NCI-H2107 treated with DMSO at 0.1 percent for 48 hours (cell line): ENCODE measurements at regions not wholly inside any gene's neighbourhood (a gene's known extent, or its start where the extent isn't known, plus 50 kb on each side); places are given as distances from the start of the nearest gene placed in this dataset.
A peak's percentile ranks its signal among the peaks of the same experiment; 100 is the strongest.
"Not testable (repeated sequence)": the region's sequence is repeated elsewhere in the genome, so short reads cannot be mapped to it uniquely, and the experiment has no call there.

ENCODE experiments used
- DNase-seq: peaks from one replicate; lab custom pipeline; 2025; ENCODE audit not compliant: unreplicated experiment; lab: John Stamatoyannopoulos, UW

DNA sequence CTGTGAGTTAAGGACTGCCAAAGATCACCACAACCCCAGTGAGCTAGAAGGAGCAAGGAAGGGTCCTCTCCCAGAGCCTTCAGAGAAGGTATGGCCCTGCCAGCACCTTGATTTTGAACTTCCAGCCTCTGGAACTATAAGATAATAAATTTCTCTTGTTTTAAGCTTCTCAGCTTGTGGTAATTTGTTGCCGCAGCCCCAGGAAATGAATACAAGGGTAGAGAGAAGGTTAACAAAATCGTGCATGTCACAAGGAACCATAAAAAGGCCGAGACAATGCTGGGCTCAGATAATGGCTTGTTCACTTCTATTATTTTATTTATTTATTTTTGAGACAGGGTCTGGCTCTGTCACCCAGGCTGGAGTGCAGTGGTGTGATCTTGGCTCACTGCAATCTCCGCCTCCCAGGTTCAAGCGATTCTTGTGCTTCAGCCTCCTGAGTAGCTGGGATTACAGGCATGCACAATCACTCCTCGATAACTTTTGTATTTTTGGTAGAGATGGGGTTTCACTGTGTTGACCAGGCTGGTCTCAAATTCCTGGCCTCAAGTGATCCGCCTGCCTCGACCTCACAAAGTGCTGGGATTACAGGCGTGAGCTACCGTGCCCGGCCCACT is 71.5 kb downstream of the WSB1 start:
- DNase-seq: not testable (repeated sequence)

DNA sequence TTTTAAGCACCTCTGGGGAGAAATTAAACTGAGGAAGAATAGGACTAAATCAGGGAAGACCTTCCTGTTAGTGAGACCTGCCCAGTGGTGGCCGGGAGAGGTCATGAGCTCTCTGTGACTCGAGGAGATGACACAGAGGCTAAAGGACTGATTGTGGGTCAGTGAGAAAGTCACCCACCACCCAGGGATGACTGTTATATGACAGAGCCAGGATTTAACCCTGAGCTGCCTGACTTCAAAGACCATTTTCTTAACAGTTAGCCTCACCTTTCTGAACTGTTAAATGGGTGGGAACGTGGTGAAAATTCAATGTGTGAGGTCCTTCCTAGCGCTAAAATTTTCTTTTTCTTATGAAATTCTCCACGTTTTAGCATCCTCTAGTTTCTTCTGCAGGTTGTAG is 72.5 kb downstream of the WSB1 start:
- no peak for DNase-seq

DNA sequence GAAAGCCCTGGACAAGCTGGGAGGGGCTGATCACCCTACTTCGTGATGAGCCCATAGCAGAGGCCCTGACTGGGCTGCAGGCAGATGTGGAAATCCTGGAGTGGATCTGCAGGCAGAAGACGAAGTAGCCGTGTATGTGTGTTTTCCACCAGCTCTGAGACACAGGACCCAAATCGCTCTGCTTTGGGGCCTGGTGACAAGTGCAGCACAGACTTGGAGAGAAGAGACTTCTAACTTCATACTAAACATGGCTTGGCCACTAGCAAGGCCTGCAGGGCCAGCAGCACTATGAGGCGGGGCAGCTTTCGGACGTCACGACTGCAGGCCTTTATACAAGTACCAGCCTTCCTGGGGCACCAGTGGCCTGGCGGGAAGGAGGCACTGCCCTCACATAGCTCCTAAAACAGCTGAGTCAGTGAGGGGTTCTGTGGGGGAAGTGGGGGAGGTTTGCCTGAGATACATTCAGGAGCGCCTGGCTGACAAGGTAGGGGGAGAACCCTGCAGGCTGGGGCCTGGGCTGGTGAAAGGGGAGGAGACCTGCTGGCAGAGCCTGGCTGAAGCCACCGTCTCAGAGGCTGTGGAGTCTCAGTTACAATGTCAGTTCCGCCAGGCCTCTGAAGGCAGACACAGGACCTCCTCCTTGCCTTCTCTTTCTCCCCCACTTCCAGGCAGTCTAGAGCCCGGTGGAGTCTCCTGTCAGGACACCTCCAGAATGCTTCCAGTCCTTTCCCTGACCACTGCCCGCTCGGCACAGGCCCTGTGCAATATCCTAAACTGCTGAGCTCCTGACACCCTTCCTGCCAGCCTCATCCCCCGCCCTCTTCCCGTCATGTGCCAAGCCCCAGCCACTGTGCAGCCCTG is 73.4 kb downstream of the WSB1 start:
- DNase-seq: no peak

- DNase-seq: no peak
These were observed 74.4 kb downstream of the WSB1 start for GRCh38 chr17:27368151-27368795.

GRCh38 chr17:27368980-27369379 is 75.1 kb downstream of the WSB1 start:
- DNase-seq: no peak

DNA sequence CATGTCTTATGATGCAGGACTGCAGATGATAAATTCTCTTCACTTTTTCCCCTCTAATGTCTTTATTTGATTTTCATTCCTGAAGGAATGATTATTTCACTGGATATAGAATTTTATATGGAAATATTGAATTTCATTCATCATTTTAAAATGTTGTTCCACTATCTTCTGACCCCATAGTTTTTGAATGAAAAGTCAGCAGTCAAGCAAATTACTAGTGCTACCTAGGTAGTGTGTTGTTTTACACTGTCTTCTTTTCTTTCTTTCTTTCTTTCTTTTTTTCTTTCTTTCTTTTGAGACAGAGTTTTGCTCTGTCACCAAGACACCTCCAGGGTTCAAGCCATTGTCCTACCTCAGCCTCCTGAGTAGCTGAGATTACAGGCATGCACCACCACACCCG is 76.9 kb downstream of the WSB1 start:
- DNase-seq: no peak

- not testable (repeated sequence) for DNase-seq
These were observed 79.8 kb downstream of the WSB1 start for GRCh38 chr17:27373695-27374094.

- DNase-seq: no peak
These were observed 79.4 kb upstream of the KSR1 start for GRCh38 chr17:27376637-27377547.

DNA sequence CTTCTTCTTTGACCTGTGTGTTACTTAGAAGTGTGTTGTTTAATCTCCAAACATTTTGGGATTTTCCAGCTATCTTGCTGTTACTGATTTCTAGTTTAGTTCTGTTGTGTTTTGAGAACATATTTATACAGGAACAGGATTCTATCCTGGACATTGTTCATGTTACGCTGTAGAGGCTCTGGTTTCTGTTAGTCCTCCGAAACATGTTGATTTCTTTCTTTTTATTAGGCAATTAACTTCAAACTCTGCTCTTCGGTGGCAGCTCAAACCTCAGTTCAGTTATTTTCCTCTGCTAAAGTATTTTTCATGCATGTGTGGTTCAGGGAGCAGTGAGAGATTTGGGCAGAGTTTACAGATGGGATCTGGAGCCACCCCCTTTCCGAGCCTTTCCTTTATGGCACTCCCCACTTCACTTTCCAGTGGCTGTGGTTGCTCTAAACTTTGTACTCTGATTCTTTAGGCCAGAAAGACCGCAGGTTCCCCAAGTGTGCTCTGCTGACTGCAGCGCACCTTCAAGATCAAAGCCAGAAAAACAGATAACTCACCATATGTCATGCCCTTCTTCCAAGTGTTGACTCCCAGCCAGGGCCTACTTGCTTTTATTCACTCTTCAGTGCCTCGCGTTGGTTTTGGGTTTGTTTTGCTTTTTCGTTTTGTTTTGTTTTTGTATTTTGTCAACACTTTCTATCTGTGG is 77.6 kb upstream of the KSR1 start:
- no peak for DNase-seq

GRCh38 chr17:27379888-27380533 is 76.2 kb upstream of the KSR1 start:
- DNase-seq: no peak

DNA sequence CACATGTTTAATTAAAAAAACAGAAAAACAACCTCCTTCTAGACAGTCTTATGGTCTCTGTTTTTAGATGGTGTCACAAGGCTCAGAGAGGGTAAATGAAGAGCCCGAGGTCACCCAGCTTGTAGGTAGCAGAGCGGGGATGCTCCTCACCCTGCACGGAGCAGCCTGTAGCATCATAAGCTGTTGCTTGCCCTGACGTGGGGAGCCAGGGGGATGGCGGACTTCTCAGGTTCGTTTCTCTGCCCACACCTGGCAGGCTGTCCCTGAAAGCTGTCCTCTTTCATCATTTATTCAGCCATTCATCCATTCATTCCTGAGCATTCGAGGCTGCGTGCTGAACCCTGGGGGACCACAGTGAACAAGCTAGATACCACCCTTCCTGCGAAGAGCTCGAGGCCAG is 75.7 kb upstream of the KSR1 start:
- no peak for DNase-seq

DNA sequence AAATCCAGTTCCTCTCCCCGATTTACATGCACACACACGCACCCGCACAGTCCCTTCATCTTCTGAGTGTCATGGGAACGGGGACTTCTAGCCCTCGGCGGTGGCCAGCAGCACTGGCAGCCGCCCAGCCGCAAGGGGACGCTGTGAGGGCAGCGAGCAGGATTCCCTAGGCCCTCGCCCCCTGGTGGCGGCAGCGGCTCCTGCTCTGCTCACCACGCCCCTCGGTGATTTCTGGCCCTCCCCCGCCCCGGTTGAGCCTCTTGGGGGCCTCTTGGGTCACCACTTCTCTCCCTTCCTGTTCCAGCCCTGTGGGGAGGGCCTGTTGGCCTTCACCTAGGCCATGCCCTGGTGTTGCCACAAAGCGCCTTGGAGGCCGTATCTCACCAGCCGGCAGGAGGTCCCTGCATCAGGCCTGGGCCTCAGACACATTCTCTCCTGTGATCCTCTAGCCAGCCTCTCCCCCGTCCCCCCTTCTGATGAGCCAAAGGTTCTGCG is 75.2 kb upstream of the KSR1 start:
- peak; percentile 2 for DNase-seq

- DNase-seq: no peak
These were observed 74.2 kb upstream of the KSR1 start for GRCh38 chr17:27382025-27382424.

DNA sequence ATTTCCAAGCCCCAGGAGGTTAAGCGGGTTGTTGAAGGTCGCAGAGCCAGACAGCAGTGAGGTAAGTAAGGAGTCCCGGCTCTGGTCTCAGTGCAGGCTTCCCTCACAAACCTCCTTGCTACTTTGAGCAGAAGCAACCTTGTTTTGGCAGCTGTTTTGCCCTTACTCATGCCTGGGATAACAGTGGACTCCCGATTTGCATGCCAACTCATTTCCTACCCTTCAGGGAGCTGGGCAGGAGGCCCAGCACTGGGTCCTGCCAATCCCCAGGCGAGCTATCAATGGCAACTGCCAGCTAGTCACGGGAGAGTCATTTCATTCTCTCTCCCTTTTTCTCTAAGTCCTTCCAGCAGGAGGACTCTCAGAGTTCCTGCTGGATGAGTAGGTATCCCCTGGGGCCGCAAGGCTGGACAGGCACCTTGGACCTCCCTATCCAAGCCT is 72.0 kb upstream of the KSR1 start:
- DNase-seq: no peak

DNA sequence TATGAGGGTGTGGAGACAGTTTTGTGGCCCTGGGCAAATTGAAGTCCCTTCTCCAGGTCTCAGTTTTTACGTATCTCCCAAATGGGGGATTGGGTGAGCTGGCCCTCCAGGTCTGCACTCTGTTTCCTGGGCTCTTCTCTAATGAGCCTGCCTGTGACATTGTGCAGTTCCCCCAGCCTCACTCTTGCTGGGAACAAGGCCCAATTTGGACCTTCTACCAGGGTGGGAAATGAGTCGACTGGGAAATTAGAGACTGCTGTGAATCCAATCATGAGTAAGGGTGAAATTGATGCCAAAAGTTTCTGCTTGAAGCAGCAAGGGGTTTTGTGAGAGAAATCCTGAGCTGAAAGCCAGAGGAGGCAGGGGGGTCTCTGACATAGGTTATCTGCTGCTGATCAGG is 71.5 kb upstream of the KSR1 start:
- no peak for DNase-seq

DNA sequence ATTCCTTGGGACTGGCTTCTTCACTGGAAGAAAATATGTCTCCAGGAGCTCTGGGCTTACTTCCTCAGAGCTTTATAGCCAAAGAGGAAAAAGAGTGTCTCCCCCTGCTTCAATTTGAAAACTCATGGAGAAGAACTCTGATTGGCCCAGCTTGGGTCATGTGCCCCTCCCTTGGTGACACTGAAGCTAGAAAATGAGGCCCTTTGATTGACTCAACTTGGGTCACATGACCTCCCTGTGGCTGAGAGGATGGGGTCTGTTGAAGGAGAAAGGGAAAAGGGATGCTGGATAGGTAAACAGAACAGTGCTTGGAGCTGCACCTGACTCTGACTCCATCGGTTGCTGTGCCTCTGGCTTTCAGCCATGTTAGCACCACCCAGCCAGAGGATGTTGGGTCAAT is 70.6 kb upstream of the KSR1 start:
- DNase-seq: no peak

- DNase-seq: no peak
These were observed 69.8 kb upstream of the KSR1 start for GRCh38 chr17:27386206-27387075.

- DNase-seq: no peak
These were observed 66.6 kb upstream of the KSR1 start for GRCh38 chr17:27389542-27390140.
